ENCODE measurements at regions not wholly inside any gene's neighbourhood (a gene's known extent, or its start where the extent isn't known, plus 50 kb on each side); places are given as distances from the start of the nearest gene placed in this dataset.

- TF ChIP-seq POLR2A (IDR thresholded peaks at IDR 0.05) (no peak), EP300 (IDR thresholded peaks at IDR 0.05) (no peak), CTCF (IDR thresholded peaks at IDR 0.05) (no peak)
- WGBS, 2 donors, result 56 to 62% methylated on average over 8 of the region's 8 CpGs
- Histone ChIP-seq H3K4me1 (no peaks in the 10 kb centered on the region), H3K36me3 (no peaks in the 10 kb centered on the region), H3K27ac (no peak overlapping the region), H3K4me3 (no peak overlapping the region), H3K27me3 (peaks cover 0 to 41% of the 10 kb centered on the region in 2 donors), H3K9me3 (no peaks in the 10 kb centered on the region)
- no peak for DNase-seq (ENCODE audit: low spot score in 2 of 2)
Measured at GRCh38 chr16:86120201-86121192, 221.5 kb downstream of the IRF8 start.

GRCh38 chr16:86121374-86122010, 222.5 kb downstream of the IRF8 start:
- Histone ChIP-seq H3K4me3 (no peak overlapping the region), H3K9me3 (no peaks in the 10 kb centered on the region), H3K27ac (no peak overlapping the region), H3K4me1 (no peaks in the 10 kb centered on the region), H3K27me3 (peaks cover 0 to 41% of the 10 kb centered on the region in 2 donors), H3K36me3 (no peaks in the 10 kb centered on the region)
- WGBS, 2 donors, result 53 to 58% methylated on average over 3 of the region's 3 CpGs
- no peak for DNase-seq (ENCODE audit: low spot score in 2 of 2)
- no peak for TF ChIP-seq EP300 (IDR thresholded peaks at IDR 0.05)
- no peak for TF ChIP-seq CTCF (IDR thresholded peaks at IDR 0.05)
- TF ChIP-seq POLR2A (IDR thresholded peaks at IDR 0.05), result no peak

GRCh38 chr16:86122681-86123342, 223.8 kb downstream of the IRF8 start:
- Histone ChIP-seq H3K4me1 (no peaks in the 10 kb centered on the region), H3K4me3 (no peak overlapping the region), H3K27me3 (peaks cover 0 to 43% of the 10 kb centered on the region in 2 donors), H3K36me3 (no peaks in the 10 kb centered on the region), H3K27ac (no peak overlapping the region), H3K9me3 (no peaks in the 10 kb centered on the region)
- no peak for TF ChIP-seq CTCF (IDR thresholded peaks at IDR 0.05)
- no peak for TF ChIP-seq EP300 (IDR thresholded peaks at IDR 0.05)
- TF ChIP-seq POLR2A (IDR thresholded peaks at IDR 0.05), result no peak
- DNase-seq (ENCODE audit: low spot score in 2 of 2), result no peak
- WGBS, 2 donors, result 59 to 63% methylated on average over 13 to 15 of the region's 15 CpGs

- no peak overlapping the region for H3K4me3 ChIP-seq
- H3K27ac ChIP-seq, result no peak overlapping the region
- TF ChIP-seq CTCF (IDR thresholded peaks at IDR 0.05), result no peak
- TF ChIP-seq EP300 (IDR thresholded peaks at IDR 0.05), result no peak
- TF ChIP-seq POLR2A (IDR thresholded peaks at IDR 0.05), result no peak
- WGBS, 2 donors, result 35 to 39% methylated on average over 4 of the region's 4 CpGs
- peaks cover 0 to 32% of the 10 kb centered on the region in 2 donors for H3K27me3 ChIP-seq
- H3K9me3 ChIP-seq, result no peaks in the 10 kb centered on the region
- no peaks in the 10 kb centered on the region for H3K36me3 ChIP-seq
- no peaks in the 10 kb centered on the region for H3K4me1 ChIP-seq
- no peak for DNase-seq (ENCODE audit: low spot score in 2 of 2)
Measured at GRCh38 chr16:86124321-86124720, 225.4 kb downstream of the IRF8 start.

Data from tibial nerve (tissue), 4 donors.